T-helper 2 cell (primary cell): ENCODE measurements at regions not wholly inside any gene's neighbourhood (a gene's known extent, or its start where the extent isn't known, plus 50 kb on each side); places are given as distances from the start of the nearest gene placed in this dataset.
"Not testable (repeated sequence)": the region's sequence is repeated elsewhere in the genome, so short reads cannot be mapped to it uniquely, and the experiment has no call there.

Source experiments
- DNase-seq, 5 experiments: peaks; one replicate each; pipeline versions ENCODE4 v3.0.0 to v3.0.0-alpha.2; 2012 to 2022

- DNase-seq = no peak
Observed at GRCh38 chr15:49706805-49707204, 86.0 kb downstream of the DTWD1 start.

DNA sequence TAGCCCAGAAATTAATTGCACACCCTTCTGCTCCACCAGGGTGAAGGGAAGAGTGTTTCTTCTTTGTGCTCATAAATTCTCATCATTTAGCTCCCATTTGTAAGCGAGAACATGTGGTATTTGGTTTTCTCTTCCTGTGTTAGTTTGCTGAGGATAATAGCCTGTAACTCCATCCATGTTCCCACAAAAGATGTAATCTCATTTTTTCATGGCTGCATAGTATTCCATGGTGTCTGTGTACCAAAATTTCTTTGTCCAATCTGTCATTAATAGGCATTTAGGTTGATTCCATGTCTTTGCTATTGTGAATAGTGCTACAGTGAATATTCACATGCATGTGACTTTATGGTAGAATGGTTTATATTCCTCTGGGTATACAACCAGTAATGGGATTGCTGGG, 86.8 kb downstream of the DTWD1 start:
- DNase-seq = no peak

- DNase-seq = no peak
Observed at GRCh38 chr15:49709646-49710214, 88.9 kb downstream of the DTWD1 start.

DNA sequence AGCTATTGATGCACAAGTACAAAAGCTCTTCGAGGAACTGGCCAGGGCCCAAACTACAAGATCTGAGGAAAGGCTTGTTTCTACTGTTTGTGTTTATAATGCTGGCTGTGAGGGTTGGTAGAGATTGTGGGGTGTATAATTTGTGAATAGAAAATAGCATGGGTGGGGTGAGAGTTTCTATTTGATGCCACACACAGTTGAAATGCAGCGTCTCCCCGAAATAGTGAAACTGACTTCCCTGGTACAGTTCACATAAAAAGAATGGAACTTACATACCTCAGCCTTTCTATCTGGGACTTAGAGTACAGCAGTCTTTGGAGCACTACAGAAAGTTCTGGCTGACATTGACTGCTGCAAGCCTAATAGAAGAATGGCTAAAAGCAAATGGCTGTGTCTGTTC, 91.3 kb downstream of the DTWD1 start:
- DNase-seq = no peak

- no peak for DNase-seq
Observed at GRCh38 chr15:49712846-49713450, 92.1 kb downstream of the DTWD1 start.

DNA sequence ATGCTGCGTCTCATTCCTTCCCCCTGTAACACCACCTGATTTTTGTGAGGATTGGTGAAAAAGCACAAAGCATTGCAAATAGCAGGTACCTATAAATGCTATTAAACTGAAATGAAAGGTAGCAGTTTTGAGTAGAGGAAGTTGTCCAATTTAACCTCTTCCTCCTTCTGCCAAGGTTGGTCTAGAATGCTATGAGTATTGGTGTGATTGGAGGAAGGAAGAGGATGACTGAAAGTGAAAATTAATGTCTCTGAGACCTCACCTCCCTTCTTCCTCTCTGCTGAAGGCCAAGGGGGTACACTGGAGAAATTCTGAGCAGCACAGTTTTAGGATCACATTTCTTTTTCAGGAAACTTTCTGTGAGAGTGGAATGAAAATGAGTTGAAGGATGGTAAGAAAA, 94.4 kb downstream of the DTWD1 start:
- peak in 1 of 5 experiments; percentile 40 for DNase-seq

GRCh38 chr15:49715701-49716100, 94.9 kb downstream of the DTWD1 start:
- DNase-seq = no peak

- no peak for DNase-seq
Observed at GRCh38 chr15:49718234-49718633, 97.4 kb downstream of the DTWD1 start.

- no peak for DNase-seq
Observed at GRCh38 chr15:49718846-49719245, 98.0 kb downstream of the DTWD1 start.

GRCh38 chr15:49720261-49720660, 99.4 kb downstream of the DTWD1 start:
- DNase-seq = no peak

GRCh38 chr15:49721091-49721490, 100.2 kb downstream of the DTWD1 start:
- no peak for DNase-seq

- no peak for DNase-seq
Observed at GRCh38 chr15:49721621-49722020, 100.8 kb downstream of the DTWD1 start.

DNA sequence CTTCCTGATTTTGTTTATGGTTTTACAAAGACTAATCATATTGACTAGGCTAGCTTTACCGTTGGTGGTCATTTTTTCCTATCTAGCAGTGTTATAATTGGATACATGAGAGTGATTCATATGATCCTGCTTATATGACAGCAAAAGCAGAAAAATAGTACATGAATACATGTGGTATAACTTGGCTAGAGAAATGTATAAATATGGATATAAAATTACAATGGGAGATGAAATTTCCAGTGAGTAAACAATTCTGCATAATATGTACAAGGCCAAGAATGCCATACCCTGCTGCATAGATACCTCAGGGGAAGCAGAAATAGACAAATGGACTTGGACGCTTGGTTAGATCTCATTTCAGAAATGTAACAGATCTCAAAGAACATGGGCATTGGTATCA, 103.1 kb downstream of the DTWD1 start:
- no peak for DNase-seq

DNA sequence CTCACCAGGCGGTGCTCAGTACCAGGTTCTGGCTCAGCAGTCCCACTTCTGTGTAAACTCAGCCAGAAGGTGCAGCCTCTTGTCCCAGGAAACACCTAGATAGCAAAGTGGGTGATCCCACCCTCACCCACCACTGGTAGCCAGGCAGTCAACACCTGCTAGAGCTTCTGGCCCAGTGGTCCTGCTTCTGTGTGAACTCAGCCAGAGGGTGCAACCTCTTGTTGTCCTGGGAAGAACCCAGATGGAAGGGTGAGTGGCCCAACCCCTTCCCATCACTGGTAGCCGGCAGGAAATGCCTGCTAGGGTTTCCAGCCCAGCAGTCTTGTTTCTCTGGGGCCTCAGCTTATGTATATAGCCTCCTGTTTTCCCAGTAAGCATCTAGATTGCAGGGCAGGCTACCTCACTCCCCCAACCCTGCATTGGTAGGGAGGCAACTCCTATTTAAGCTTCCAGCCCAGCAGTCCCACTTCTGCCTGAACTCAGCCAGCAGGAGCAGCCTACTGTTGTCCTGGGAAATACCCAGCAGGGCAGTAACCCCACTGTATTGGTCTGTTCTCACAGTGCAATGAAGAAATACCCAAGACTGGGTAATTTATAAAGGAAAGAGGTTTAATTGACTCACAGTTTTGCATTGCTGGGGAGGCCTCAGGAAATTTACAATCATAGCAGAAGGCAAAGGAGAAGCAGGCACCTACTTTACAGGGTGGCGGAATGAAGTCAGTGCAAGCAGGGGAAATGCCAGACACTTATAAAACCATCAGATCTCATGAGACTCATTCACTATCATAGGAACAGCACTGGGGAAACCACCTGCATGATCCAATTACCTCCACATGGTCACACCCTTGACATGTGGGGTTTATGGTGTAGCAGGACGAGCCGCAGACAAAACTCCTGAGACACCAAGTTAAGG, 110.6 kb downstream of the DTWD1 start:
- no peak for DNase-seq

DNA sequence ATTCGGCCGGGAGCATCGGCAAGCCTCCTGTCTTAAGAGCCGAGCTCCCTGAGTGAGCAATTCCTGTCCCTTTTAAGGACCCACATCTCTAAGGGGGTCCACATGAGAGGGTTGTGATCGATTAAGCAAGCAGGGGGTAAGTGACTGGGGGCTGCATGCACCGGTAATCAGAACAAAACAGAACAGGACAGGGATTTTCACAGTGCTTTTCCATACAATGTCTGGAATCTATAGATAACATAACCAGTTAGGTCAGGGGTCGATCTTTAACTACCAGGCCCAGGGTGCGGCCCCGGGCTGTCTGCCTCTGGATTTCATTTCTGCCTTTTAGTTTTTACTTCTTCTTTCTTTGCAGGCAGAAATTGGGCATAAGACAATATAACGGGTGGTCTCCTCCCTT, 111.3 kb downstream of the DTWD1 start:
- not testable (repeated sequence) for DNase-seq

DNA sequence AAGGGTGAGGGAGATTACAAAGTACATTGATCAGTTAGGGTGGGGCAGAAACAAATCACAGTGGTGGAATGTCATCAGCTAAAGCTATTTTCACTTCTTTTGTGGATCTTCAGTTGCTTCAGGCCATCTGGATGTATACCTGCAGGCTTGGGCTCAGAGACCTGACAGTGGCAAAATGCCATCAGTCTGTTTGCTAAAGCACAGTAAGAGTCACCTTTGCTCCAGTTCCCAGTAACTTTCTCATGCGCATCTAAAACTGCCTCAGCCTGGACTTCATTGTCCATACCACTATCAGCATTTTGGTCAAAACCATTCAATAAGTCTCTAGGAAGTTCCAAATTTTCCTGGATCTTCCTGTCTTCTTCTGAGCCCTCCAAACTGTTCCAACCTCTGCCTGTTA, 113.2 kb downstream of the DTWD1 start:
- not testable (repeated sequence) for DNase-seq

DNA sequence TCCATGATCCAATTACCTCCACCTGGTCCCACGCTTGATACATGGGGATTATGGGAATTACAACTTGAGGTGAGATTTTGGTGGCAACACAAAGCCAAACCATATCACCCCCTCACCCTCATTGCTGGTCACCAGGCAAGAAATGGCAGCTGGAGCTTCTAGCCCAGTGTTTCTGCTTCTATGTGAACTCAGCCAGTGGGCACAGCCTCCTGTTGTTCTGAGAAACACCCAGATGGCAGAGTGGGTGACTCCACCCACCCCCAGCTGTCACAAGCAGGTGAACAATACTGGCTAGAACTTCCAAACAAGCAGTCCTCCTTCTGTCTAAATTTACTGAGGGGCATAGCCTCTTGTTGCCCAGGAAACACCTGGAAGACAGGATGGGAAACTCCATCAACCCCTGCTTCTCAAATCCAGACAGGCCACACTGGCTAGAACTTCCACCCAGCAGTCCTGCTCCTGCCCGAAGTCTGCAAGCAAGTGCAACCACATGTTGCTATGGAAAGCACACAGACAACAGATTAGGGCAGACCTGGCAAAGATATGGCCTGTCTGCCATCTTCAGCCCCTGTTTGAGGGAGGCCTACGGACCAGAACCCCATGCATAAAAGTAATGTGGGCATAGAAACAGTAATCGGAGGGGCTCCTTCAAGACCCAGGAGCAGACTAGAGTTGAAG, 114.1 kb downstream of the DTWD1 start:
- DNase-seq = no peak

DNA sequence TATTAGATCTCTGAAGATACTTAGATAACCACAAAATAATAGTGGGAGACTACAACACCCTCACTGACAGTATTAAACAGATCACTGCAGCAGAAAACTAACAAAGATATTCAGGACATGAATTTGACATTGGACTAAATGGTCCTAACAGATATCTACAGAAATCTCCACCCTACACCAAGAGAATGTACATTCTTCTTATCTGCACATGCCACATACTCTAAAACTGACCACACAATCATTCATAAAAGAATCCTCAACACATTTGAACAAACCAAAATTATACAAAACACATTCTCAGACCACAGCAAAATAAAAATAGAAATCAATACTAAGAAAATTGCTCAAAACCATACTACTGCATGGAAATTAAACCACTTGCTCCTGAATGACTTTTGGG, 116.3 kb downstream of the DTWD1 start:
- DNase-seq = no peak

- DNase-seq = no peak
Observed at GRCh38 chr15:49741712-49742111, 120.9 kb downstream of the DTWD1 start.

GRCh38 chr15:49742381-49742780, 121.5 kb downstream of the DTWD1 start:
- no peak for DNase-seq

GRCh38 chr15:49747340-49747739, 126.5 kb downstream of the DTWD1 start:
- no peak for DNase-seq

DNA sequence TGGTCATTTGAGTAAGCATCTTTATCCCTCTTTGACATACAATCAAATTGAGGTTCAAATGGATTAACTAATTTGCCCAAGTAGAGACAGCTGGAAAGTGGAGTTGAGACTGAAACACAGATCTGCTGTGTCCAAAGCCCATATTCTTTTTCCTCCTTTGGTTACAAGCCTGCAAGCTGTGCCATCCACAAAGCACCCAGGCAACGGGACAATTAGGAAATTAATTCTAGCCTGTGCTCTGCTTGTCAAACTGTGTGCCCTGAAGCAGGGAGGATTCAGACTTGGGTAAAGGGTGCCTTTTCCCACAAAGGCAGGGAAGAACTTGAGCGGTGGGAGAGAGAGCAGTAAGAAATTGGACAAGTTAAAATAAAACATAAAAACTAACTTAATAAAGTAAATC, 127.9 kb downstream of the DTWD1 start:
- no peak for DNase-seq

- DNase-seq = no peak
Observed at GRCh38 chr15:49750553-49750952, 129.7 kb downstream of the DTWD1 start.
